CD4-positive, alpha-beta T cell treated with Interleukin-6 at 100 ng/mL for 8 hours (primary cell): ENCODE measurements at regions not wholly inside any gene's neighbourhood (a gene's known extent, or its start where the extent isn't known, plus 50 kb on each side); places are given as distances from the start of the nearest gene placed in this dataset.
"Not testable (repeated sequence)": the region's sequence is repeated elsewhere in the genome, so short reads cannot be mapped to it uniquely, and the experiment has no call there.

Source experiments
- DNase-seq: peaks from one replicate; pipeline ENCODE4 v3.0.0-alpha.2; 2020; ENCODE audit warnings: mixed read lengths, low spot score

- DNase-seq: no peak
These were observed 80.5 kb downstream of the ZIC3 start for GRCh38 chrX:137646472-137646871.

GRCh38 chrX:137651647-137652046, 85.7 kb downstream of the ZIC3 start:
- DNase-seq: no peak

- DNase-seq: no peak
These were observed 86.2 kb downstream of the ZIC3 start for GRCh38 chrX:137652086-137652485.

- no peak for DNase-seq
These were observed 88.6 kb downstream of the ZIC3 start for GRCh38 chrX:137654481-137654880.

GRCh38 chrX:137667776-137668175, 101.8 kb downstream of the ZIC3 start:
- DNase-seq: no peak

- DNase-seq: no peak
These were observed 118.7 kb downstream of the ZIC3 start for GRCh38 chrX:137684591-137684990.

GRCh38 chrX:137695417-137695816, 129.5 kb downstream of the ZIC3 start:
- DNase-seq: no peak

GRCh38 chrX:137707348-137707747, 141.4 kb downstream of the ZIC3 start:
- no peak for DNase-seq

- no peak for DNase-seq
These were observed 176.9 kb downstream of the ZIC3 start for GRCh38 chrX:137742846-137743245.

- no peak for DNase-seq
These were observed 177.5 kb downstream of the ZIC3 start for GRCh38 chrX:137743414-137743813.

GRCh38 chrX:137746289-137746688, 180.4 kb downstream of the ZIC3 start:
- DNase-seq: no peak

GRCh38 chrX:137747244-137748043, 181.5 kb downstream of the ZIC3 start:
- no peak for DNase-seq

GRCh38 chrX:137748827-137749226, 182.9 kb downstream of the ZIC3 start:
- no peak for DNase-seq

GRCh38 chrX:137749246-137749645, 183.3 kb downstream of the ZIC3 start:
- no peak for DNase-seq

- no peak for DNase-seq
These were observed 205.6 kb downstream of the ZIC3 start for GRCh38 chrX:137771537-137771936.

GRCh38 chrX:137792214-137792613, 226.3 kb downstream of the ZIC3 start:
- DNase-seq: no peak

- not testable (repeated sequence) for DNase-seq
These were observed 232.0 kb downstream of the ZIC3 start for GRCh38 chrX:137797926-137798325.

GRCh38 chrX:137823257-137823656, 257.3 kb downstream of the ZIC3 start:
- no peak for DNase-seq

- no peak for DNase-seq
These were observed 281.4 kb downstream of the ZIC3 start for GRCh38 chrX:137847376-137847775.

- DNase-seq: no peak
These were observed 282.5 kb downstream of the ZIC3 start for GRCh38 chrX:137848266-137848905.

GRCh38 chrX:137852502-137852901, 286.6 kb downstream of the ZIC3 start:
- DNase-seq: no peak

- DNase-seq: no peak
These were observed 289.6 kb downstream of the ZIC3 start for GRCh38 chrX:137855490-137855889.

GRCh38 chrX:137858106-137858505, 292.2 kb downstream of the ZIC3 start:
- no peak for DNase-seq

- DNase-seq: no peak
These were observed 312.5 kb downstream of the ZIC3 start for GRCh38 chrX:137878401-137878800.
